A172 (cell line): ENCODE measurements at regions not wholly inside any gene's neighbourhood (a gene's known extent, or its start where the extent isn't known, plus 50 kb on each side); places are given as distances from the start of the nearest gene placed in this dataset.

Experiments used
- DNase-seq: peaks from one replicate; pipeline ENCODE4 v3.0.0-alpha.2; 2015; ENCODE audit warnings: low spot score

DNA sequence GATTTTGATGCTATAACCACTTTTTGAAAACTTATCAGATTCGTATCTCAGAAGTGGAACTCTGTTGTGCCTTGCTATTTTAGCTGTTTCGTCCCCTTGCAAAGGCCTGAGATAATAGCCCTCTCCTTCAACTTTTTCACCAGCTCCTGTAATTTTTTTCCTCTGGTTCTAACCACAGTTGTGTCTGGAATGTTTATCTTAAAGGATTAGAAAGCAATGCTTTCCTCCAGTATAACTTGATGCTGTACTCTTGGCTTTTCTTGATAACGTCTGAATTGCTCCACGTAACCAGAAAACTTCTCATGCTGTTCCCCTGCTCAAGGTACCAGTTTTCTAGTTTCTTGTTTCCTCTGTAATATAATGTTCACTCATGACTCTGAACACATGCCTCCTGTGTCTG, 209.4 kb downstream of the DTWD2 start:
- DNase-seq: no peak

DNA sequence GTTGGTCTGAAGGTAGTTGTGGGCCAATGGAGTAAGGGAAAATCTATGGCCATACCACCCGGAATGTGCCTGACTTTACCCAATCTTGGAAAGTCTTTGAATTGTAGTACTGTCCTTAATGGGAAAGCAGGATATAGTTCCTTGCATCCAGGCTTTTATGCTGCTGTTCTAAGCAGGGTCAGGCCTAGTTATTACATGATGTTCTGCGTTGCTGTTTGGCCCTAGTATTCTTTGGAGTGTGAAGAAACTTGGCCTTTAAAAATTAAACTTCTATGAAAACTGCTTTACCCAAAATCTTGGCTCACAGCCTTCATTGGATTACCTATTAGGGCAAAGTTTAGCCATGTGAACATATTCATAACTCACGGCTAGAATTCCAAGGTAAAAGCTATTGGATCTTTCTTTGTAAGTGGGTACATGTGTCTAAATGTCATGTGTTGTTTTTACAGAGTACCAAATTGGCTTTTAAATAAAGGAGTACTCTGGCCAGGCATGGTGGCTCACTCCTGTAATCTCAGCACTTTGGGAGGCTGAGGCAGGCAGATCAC, 211.1 kb downstream of the DTWD2 start:
- no peak for DNase-seq

DNA sequence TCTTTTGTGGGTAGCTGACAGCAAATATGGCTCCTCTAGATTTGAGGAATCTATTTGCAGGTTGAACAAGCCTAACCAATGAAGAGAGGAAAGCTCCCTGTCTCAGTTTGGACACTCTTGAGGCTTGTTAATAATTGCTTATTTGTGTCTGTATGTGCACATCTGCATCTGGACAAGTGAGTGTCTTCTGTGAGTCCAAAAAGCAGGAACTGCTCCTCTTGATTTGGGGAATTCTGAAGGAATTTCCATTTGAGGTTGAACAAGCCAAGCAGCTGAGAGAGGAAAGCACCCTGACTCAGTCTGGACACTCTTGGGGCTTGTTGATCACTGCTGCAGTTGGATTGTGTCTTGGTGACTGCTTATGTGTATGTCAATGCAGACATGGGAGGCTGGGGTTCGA, 211.6 kb downstream of the DTWD2 start:
- DNase-seq: no peak

DNA sequence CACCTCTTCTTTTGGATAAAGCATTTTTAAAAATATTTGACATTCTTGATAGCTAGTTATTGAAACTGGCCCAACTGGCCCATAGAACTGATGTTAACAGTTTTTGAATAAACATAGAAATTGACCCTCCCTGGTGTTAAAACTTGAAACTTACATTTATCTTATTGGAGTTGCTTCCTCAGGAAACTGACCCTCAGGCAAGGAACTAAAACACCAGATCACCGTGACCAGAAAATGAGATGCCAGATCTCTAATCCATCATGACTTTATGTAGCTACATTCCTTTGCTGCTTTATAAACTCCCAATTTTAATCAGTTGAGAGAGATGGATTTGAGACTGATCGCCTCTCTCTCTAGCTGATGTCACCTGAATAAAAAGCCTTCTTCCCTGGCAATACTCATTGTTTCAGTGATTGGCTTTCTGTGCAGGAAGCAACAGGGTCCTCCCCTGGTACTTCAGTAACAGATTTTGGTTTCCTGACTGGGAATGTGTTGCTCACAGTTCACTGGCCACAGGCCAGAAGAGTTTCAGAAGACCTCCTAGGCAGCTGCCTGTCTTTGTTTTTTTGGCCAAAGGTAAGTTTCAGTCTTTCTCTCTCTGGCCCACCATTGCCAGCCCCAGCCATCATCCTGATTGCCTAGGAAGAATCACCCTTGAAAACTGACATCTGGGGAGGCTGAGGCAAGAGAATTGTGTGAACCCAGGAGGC, 212.4 kb downstream of the DTWD2 start:
- no peak for DNase-seq

DNA sequence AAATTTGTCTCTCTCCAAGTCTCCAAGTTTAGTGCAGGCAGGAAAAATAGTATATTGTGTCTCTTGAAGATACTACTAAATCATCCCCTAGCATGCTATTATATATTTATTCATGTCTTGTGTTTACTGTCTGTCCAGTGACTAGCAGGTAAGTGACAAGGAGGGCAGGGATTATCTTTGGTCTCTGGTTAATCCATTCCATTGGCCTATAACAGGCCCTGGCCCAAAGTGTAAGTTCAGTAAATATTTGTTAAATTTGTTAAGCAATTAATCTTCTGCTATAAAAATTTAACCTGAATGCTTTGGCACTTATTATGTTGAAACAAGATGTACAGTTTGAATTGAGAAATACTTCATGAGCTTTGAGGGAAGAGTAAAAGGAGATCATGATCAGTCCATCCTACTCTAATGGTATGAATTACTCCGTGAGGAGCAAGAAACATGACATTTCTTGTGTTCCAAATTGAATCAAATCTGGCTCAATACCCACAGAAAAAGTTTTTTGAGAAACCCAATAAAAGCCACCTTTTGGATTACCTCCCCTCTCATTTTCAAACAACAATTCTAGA, 219.7 kb downstream of the DTWD2 start:
- no peak for DNase-seq

DNA sequence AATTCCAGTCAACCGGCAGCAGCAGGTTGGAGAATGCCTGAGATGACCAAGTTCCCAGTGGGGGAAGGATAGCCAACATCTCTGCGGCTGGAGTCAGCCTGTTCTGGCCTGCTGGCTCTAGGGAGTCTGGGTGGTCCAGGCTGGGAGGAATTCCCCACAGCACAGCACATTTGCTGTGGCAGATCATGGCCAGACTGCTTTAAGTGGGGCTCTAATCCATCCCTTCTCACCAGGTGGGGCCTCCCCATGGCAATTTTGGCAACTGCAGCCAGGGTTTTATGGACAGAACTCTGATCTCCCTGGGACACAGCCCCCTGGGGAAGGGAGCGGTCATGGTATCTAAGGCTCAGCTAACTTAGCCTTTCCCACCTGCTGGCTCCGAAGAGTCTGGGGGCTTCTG, 226.1 kb downstream of the DTWD2 start:
- no peak for DNase-seq

DNA sequence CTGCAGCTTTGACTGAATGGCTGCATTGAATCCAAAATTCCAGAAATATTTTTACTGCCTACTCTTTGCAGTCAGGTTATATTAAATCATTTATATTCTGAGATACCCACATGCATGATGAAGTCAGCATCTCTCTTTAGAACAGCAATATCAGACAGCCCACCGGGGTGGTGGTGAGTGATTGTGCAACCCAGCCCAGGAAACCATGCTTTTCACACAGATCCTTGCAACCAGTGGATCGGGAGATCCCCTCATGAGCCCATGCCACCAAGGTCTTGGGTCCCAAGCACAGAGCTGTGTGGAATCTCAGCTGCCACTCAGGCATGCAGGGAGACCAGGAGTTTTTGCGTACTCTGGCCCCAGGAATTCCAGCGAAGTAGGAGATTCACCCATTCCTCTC, 226.5 kb downstream of the DTWD2 start:
- no peak for DNase-seq

DNA sequence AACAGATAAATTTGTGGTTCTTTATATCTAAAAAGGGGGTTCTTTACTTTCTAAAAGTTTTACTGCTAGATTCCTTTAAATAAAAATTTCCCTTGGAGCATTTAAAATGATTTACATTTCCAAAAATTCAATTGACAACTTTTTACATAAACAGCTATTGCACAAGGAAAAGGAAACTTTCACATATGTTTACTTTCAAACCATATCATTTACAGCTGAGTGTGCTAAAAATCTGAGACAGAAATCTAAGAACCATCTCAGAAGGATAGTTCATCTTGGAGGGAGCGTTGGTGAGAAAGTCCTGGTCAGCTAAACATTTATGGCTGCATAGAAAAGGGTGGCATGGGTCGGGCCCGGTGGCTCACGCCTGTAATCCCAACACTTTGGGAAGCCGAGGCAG, 235.4 kb downstream of the DTWD2 start:
- no peak for DNase-seq

DNA sequence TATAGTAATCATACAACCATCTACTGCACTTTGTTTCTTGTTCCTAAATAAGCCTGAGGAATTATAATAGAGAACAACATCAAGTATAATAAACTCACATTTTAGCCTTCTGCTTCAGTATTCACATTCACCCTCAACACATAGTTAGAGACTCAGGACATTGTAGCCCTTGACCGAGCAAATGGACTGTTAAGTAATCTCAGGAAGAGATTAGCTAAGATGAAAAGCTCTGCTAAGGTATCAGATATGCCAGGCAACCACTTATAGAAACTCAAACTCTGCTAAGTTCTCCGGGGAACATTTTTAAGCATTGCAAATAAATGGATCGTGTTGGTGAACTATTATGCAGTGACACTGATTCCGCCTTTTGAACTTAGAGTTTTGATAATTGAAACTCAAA, 252.0 kb downstream of the DTWD2 start:
- DNase-seq: no peak

DNA sequence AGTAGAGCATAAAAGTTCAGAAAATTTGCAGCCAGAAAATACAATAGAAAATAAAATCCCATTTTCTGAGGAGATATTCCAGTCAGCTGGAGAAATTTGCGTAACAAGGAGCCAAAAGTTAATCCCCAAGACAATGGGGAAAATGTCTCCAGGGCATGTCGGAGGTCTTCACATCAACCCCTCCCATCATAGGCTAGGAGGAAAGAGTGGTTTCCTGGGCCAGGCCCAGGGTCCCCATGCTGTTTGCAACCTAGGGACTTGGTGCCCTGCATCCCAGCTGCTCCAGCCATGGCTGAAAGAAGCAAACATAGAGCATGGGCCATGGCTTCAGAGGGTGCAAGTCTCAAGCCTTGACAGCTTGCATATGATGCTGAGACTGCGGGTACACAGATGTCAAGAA, 255.0 kb downstream of the DTWD2 start:
- DNase-seq: no peak

DNA sequence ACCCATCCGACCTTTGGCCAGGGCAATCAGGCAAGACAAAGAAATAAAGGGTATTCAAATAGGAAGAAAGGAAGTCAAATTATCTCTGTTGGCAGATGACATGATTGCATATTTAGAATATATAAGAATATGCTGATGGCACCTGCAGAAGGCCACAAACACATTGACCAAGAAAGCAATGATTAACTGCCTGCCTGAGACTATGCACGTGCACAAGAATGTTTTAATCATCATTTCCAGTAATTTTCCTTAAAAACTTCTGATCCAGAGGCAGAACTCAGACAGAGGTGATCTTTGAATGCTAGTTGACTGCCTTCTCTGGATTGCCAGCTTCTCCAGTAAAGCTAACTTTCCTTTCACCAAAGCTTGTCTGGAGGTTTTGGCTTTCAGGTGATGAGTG, 260.2 kb downstream of the DTWD2 start:
- DNase-seq: no peak

DNA sequence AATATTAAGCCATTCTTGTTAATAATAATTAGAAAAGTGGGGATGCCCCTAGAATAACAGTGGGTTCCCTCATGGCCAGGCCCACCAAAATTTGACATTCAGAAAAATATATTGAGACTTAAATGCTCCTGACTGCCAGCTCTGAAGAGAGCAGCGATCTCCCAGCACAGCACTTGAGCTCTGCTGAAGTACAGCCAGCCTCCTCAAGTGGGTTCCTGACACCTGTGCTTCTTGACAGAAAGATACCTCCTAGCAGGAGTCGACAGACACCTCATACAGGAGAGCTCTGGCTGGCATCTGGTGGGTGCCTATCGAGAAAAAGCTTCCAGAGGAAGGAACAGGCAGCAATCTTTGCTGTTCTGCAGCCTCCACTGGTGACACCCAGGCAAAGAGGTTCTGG, 261.5 kb downstream of the DTWD2 start:
- no peak for DNase-seq

DNA sequence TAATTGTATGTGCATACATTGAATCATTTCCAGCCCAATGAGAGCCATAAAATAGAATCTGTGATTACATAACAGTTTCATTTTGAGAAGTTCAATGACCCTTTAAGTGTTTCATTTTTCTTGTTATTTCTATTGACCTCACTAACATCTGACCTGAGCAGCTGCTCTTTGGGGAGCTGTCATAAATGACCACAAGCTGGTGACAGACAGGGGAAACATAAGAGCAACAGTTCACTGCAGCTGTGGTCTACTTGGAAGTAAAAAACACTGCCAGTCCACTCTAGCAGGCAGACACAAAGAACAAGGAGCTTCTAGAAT, 265.4 kb downstream of the DTWD2 start:
- DNase-seq: no peak

DNA sequence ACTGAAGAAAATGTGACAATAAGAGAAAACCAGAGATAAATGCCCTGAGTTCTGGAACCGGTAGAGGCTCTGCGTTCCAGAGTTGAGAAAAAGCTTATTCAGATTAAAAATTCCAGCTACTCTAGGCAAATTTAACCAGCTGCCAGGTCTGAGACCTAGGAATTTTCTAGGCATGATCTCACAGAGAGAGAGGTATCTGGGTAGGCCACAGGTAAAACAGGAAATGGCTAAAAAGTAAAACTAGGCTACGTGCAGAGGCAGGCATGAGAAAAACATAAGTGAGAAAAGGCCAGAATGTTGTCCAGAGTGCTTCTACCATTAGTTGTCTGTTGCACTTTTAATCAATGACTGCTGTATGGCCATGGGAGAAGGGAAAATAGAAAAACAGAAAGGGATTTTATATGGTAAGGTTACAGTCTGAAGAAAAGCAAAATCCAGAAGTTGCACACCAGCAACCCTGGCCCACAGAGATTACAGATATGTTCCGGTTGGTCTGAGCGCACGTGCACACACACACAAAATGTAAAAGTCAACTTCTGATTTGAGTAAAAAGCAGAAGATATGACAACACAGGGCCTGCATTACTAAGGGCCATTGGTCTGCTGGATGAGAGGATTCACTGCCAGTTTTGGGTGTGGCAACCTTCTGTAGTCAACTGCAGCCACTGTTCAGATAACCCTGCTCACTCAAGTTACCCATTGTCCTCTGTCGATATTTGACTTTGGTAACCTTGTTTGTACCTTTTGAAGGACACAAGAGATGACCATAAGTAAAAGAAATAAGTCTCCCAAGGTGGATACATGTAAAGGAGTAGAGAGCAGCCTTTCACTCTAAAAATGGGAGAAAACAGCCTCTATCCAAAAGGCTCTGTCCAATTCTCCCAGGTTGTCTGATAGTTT, 266.0 kb downstream of the DTWD2 start:
- no peak for DNase-seq

DNA sequence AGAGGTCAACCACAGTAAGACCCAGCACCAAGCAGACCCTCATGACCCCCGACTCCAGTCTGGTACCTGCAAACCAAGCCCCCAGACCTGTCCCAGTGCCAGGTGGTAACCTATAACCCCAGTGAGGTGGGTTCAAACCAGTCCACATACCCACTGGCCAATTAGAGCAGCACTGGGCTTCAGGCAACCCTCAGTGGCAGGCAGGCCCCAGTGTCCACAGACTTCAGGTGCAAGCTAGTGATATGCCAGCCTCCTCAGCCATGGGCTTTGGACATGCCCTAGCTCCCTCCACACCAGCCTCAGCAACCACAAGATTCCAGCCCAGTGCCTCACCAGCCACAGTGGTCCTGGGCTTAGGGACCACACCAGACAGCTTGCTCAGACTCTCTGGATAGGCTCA, 276.6 kb downstream of the DTWD2 start:
- DNase-seq: no peak

DNA sequence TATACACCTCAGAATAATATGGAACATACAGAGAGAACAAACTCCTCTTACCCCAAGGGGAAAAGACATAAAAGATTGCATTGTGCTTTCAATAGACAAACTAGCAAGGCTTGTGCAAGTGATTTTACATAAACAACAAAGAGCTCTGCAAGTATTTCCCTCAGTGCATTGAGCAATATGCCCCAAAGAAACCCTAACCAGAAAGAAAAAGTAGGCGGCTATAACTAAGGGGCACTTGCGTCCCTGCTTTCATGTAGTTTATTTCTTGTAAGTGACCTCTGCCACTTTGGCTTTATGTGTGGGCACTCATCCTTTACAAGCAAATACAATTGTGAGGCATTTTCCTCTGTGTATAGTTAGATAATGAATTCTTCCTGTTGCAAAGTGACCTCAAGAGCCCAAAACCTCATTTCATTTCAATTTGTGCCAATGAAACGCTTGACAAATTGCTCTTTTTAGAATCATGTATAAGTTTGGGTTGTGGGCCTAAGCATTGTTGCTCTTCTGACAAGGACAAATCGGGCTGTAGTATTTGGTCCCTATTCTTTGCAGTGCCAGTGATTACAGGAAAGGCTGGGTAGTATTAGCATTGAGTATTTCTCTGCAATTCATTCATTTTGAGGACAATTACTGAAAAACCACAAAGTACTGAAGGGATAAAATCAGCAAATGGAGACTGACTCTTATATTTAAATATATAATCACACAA, 282.2 kb downstream of the DTWD2 start:
- DNase-seq: no peak

DNA sequence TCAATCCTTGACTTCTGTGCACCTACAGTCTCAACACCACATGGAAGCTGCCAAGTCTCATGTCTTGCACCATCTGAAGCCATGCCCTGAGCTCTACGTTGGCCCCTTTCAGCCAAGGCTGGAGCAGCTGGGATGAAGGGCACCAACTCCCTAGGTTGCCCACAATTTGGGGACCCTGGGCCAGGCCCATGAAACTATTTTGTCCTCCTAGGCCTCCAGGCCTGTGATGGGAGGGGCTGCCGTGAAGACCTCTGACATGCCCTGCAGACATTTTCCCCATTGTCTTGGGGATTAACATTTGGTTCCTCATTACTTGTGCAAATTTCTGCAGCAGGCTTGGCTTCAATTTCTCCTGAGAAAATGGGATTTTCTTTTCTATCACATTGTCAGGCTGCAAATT, 285.1 kb downstream of the DTWD2 start:
- DNase-seq: no peak

DNA sequence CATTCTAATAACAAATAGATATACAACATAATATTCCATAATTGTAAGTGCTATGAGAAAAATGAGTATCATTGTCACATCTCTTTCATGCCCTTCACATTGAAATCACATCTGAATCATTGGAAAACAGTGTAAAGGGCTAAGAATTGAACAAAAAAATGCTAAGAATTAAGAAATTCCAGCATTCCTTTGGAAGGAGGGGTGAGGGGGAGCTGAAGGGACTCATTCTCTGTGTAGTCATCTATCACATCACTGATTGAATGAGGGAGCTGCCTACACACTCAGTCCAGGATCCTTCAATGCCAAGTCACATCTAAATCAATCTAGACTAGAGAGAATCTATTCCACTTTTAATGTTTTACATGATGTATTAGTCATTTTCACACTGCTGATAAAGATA, 286.6 kb downstream of the DTWD2 start:
- no peak for DNase-seq

DNA sequence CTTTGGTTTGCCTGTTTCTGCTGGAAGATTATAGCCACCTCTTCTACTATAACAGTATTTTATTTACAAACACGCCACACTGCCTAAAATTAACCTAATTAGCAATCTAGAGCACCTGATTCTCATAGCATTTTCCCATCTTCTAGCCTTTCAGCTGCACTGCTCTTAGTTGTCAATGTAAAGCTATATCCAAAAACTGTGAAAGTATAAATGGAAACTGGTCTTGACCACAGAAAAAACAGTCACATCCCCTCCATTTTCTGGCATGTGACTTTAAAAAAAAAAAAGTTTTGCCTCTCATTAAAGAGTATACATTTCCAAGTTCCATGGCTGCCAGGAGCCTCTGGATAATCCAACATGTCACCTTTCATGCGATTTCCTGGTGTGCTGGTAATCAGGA, 287.8 kb downstream of the DTWD2 start:
- no peak for DNase-seq

DNA sequence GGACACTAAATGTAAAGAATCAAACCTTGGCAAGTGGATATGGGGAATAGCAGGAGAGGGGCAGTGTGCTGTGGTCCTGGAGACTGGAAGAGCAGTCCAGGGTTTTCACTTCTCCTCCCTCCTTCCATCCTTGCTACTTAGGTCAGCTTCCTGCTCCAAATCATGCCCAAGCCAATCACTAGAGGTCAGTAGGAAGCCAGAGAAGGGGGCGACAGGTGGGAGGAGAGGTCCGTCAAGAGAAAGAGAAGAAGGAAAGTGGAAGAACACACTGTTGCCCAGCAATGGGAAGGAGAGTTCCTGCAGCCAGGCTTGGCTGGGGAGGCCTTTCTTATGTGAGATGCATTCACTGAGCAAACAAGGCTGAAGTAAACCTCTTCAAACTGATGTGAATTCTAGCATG, 289.6 kb downstream of the DTWD2 start:
- DNase-seq: no peak

DNA sequence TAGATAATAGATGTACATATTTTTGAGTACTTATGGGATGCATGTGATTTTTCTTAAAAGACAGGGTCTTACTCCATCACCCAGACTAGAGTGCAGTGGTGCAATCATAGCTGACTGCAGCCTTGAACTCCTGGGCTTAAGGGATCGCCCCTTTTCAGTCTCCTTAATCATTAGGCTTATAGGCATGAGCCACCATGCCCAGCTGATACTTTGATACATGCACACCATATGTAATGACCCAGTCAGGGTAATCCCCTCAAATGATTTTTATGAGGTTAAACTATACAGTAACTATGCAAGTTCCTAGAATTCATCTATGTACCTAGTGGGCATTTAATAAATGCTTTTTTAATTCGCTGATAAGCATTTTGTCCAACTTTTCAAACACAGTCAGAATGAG, 292.3 kb downstream of the DTWD2 start:
- no peak for DNase-seq

DNA sequence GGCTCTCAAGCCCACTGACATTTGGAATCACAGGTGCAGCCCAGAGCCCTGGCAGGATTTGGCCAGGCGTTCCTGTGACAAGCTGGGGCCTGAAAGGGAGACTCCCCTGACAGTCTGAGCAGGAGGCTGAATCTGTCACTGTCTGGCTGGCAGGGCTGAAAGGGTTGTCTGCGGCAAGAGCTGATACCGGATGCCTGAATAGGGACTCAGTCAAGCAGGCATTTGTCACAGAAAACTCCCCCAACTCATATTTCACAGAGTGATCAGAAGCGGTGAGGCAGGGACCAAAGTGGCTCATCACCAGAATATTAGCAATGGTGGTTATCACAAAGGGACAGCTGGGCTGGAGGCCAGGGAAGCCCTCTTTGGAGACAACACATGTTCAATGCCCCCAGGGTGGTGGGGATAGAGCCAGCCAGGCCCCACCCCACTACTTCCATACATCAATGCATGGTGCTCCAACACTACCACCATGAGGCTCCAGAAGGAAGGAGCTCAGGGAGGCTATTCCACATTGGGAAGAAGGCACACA, 295.5 kb downstream of the DTWD2 start:
- DNase-seq: no peak
